Activated T-cell treated with anti-CD3 and anti-CD28 coated beads for 4 hours (primary cell): ENCODE measurements at regions not wholly inside any gene's neighbourhood (a gene's known extent, or its start where the extent isn't known, plus 50 kb on each side); places are given as distances from the start of the nearest gene placed in this dataset.
"Not testable (repeated sequence)": the region's sequence is repeated elsewhere in the genome, so short reads cannot be mapped to it uniquely, and the experiment has no call there.

Source experiments
- DNase-seq: peaks from one replicate; pipeline ENCODE4 v3.0.0-alpha.2; 2020

- no peak for DNase-seq
These were observed 128.0 kb downstream of the BARX2 start for GRCh38 chr11:129503646-129504045.

- DNase-seq, result no peak
These were observed 129.6 kb downstream of the BARX2 start for GRCh38 chr11:129505266-129505665.

GRCh38 chr11:129508163-129508562 lies 132.5 kb downstream of the BARX2 start:
- no peak for DNase-seq

- DNase-seq, result no peak
These were observed 152.6 kb downstream of the BARX2 start for GRCh38 chr11:129528296-129528695.

GRCh38 chr11:129530154-129530895 lies 154.7 kb downstream of the BARX2 start:
- no peak for DNase-seq

DNA sequence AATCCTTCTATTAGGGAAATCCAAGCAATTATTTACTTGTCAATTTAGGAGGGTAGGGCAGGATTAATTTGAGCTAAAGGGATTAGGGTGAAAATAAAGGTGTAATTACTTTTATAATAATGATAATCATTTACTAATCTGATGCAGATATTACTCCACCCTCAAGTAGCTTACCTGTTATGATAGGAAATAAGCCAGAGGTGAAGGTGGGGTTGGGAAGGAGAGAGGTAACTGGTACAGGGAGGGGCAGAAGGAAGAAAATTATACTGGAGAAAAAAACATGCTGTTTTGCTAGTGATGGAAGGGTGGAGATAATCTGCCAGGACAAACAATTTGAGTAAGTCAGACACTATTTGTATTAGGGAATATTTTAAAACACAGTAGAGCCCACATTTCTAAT lies 157.7 kb downstream of the BARX2 start:
- no peak for DNase-seq

DNA sequence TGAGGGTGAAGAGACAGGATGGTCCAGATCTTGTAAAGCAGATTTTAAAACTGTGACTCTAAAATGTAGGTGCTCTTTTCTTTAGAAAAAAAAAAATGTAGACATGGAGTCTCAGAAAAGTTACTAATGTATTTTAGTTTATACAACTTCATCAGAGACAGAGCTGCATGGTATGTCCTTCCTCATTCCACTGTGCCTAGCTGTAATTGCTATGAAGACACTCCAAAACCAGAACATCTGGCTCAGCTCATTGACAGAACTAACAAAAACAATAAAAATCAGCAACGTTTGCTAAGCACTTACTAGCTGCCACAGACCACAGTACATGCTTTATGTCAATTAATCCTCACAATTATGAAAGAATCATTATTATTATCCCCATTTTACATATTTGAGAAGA lies 160.7 kb downstream of the BARX2 start:
- no peak for DNase-seq

DNA sequence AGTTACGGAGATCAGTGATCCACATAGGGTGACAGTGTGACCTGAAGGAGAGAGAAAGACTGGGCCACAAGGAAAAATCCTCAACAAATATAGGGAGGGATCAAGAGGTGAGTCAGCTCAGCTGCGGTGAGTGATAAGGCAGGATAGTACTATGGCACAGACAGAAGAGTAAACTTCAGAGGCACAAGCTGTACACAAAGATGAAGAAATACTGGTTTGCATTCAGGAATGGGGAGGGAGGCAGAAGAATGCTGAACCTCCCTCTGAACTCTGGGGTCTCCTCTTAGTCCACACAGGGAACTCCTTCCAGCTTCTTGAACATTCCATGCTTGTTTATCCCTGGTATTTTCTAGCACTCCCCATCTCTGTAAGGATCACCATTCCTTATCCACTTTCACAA lies 162.7 kb downstream of the BARX2 start:
- no peak for DNase-seq

- DNase-seq, result no peak
These were observed 168.1 kb downstream of the BARX2 start for GRCh38 chr11:129543515-129544290.

- DNase-seq, result no peak
These were observed 169.0 kb downstream of the BARX2 start for GRCh38 chr11:129544691-129545090.

DNA sequence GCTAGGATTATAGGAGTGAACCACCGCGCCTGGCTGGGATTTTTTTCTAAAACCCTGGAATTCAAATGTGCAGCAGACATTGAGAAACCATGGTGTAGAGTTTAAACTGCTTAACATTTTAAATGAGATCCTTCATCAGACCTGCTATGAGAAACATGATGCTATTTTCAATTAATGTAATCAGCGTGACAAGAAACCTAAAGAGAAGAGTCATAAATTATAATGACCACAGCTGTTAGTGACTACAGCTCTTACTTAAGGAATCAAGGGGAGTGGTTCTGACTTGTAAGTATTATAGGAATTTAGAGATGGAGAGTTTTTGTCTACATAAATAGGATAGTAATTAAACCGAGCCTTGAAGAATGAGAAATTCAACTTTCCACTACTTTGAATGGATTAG lies 170.6 kb downstream of the BARX2 start:
- no peak for DNase-seq

- DNase-seq, result no peak
These were observed 181.8 kb downstream of the BARX2 start for GRCh38 chr11:129557421-129557820.

GRCh38 chr11:129569007-129569406 lies 193.4 kb downstream of the BARX2 start:
- DNase-seq, result no peak

GRCh38 chr11:129572667-129573066 lies 197.0 kb downstream of the BARX2 start:
- DNase-seq, result not testable (repeated sequence)

DNA sequence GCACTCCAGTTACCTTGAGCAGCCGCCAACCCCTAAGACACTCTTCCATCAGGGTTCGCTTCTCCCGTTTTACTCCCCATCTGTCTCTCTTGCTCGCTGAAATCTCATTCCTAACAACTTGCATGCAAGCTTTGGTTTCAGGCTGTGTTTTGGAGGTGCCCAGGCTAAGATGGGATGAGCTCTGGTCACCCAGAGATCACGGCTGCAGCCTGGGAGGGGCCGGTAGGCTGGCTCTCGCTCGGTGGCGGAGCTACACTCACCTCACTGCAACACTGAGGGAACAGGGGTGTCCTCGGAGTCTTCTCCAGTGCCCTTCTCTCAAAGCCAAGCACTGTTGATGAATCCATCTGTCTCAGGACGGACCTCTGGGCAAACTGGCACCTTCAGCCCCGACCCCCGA lies 197.5 kb downstream of the BARX2 start:
- no peak for DNase-seq

- DNase-seq, result no peak
These were observed 198.8 kb downstream of the BARX2 start for GRCh38 chr11:129574431-129574830.

DNA sequence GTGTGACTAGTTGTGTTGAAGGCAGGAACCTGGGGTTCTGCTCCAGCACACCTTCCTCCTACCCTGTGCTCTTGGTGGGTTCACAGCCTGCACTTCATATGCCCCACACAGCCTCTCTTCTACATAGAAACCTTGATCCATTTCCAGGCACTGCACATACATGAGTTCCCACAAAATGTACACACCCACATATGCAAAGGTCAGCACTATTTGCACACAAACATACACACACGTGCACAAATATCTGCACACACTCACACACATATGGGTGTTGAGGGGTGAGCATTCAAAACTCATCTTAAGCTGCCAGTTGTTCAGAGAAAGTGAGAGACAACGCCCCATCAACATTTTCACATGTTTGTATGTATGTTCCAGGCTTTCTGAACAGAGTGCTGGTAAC lies 201.0 kb downstream of the BARX2 start:
- DNase-seq, result no peak

DNA sequence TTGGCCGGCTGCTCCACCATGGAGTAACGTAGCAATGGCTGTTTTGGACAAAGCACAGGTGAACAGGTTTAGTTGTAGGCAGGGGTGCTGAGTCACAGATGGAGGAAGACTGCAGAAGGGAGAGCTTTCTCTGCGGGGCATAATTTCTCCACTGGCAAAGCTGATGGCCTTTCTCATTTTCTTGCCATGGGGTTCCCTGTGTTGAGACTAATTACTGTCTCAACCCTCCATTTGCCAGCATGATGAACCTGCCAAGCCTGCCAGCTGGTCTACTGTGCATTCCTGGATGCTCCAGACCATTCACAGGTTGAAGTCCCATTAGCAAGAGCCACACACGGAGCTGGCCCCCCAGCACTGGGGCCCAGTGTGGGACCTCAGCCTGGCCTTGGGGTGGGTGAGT lies 202.4 kb downstream of the BARX2 start:
- DNase-seq, result no peak

DNA sequence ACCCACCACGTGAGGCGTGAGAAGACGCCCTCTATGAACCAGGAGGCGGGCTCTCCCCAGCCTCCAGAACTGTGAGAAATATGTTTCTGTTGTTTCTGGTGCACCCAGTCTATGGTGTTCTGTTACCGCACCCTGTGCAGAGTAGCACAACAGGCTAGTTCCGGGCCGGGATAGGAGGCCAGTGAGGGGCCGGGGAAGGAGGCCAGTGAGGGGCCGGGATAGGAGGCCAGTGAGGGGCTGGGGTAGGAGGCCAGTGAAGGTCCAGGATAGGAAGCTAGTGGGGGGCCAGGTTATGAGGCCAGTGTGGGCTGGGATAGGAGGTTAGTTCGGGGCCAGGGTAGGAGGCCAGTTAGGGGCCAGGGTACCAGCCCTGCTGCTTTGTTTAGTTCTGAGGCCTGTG lies 204.6 kb downstream of the BARX2 start:
- no peak for DNase-seq

GRCh38 chr11:129584316-129584715 lies 208.7 kb downstream of the BARX2 start:
- no peak for DNase-seq

GRCh38 chr11:129589190-129589860 lies 213.7 kb downstream of the BARX2 start:
- no peak for DNase-seq

DNA sequence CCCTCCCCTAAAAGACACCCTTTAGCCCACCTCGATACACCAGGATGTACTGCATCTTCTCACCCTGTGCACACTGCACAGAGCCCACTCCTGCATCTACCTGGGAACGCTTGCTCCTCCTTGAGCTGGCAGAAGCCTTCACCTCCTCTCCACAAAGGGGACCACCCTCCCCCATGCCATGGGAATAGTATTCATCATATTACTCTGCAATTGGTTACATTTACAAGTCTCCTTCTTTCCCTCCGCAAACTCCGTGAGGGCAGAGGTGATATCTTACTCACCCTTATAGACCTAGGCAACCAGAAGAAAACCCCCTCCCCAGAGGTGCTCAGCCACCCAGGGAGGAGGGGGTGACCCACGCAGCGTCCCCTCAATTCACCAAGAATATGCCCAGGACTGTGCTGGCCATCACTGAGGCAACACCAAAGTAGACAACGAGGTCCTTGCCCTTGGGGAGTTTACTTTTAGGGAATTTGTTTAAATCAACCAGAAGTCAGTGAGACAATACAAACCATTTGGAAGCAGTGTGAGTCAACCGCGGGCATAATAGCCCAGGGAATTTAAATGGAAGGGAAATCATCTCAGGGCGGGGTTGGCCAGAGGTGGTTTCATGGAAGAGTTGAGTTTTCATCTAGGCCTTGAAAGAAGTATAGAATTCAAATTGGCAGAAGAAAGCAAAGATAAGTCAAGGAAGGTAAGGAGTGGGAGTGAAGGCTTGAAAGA lies 214.5 kb downstream of the BARX2 start:
- no peak for DNase-seq

GRCh38 chr11:129590753-129591475 lies 215.3 kb downstream of the BARX2 start:
- DNase-seq, result no peak
